ENCODE measurements at regions not wholly inside any gene's neighbourhood (a gene's known extent, or its start where the extent isn't known, plus 50 kb on each side); places are given as distances from the start of the nearest gene placed in this dataset.

- H2AFZ ChIP-seq (ENCODE audit: low read depth, low read length, poor library complexity, severe bottlenecking): no peak overlapping the region
- no peaks in the 10 kb centered on the region for H3K79me2 ChIP-seq (ENCODE audit: insufficient read depth, low read length)
- no peaks in the 10 kb centered on the region for H3K36me3 ChIP-seq (ENCODE audit: control insufficient read depth in 1 of 2, insufficient read depth in 2 of 2, low read length in 2 of 2)
- no TSS peak for BruUV-seq (replicated peaks)
- ChIA-PET CTCF (no interaction called here), POLR2A (no interaction called here), RAD21 (ENCODE audit: low non-redundant PET in 1 of 2, low total read pairs in 2 of 2, uncharacterized antibody in 2 of 2, unreplicated experiment in 2 of 2) (no interaction called here)
- H4K20me1 ChIP-seq (ENCODE audit: insufficient read depth): no peaks in the 10 kb centered on the region
- H3K4me3 ChIP-seq (replicated peaks in 1 of 2; ENCODE audit: low read depth in 1 of 2, low read length in 2 of 2): no peak overlapping the region
- ATAC-seq (peak; percentile 74), DNase-seq (ENCODE audit: low read depth, low spot score) (no peak)
- TF ChIP-seq EGR1 (IDR thresholded peaks at IDR 0.05; ENCODE audit: low read depth) (no peak), CTCF (IDR thresholded peaks at IDR 0.05 in 2 of 3, conservative IDR thresholded peaks at IDR 0.05 in 1 of 3; ENCODE audit: borderline replicate concordance in 1 of 3, insufficient read depth in 1 of 3, low read depth in 2 of 3, low read length in 2 of 3) (peak; percentile 6 to 64 (median 57); a peak in 4 of 6 replicates)
- H3K9me2 ChIP-seq (ENCODE audit: insufficient read depth): no peaks in the 10 kb centered on the region
- H3K4me1 ChIP-seq (ENCODE audit: control insufficient read depth in 1 of 2, insufficient read depth in 2 of 2, low read length in 2 of 2): no peaks in the 10 kb centered on the region
- H3K9me3 ChIP-seq (ENCODE audit: control insufficient read depth in 1 of 2, insufficient read depth in 1 of 2, low read depth in 1 of 2, low read length in 2 of 2): no peaks in the 10 kb centered on the region; a peak in 1 of 4 replicates
- intact Hi-C loops (cut with micrococcal nuclease): no loop called here
- 0 out of 2 replicates have a peak, but pooled peaks cover 6% of the 10 kb centered on the region for H3K27me3 ChIP-seq (ENCODE audit: insufficient read depth, low read length)
- no peak overlapping the region for H3K27ac ChIP-seq (ENCODE audit: low read depth, low read length)
- H3K9ac ChIP-seq (ENCODE audit: low read length): no peak overlapping the region
- H3K4me2 ChIP-seq (ENCODE audit: low read length): no peak overlapping the region
Observed at GRCh38 chr16:86093801-86094750, 195.1 kb downstream of the IRF8 start.

GRCh38 chr16:86095131-86095752 is 196.3 kb downstream of the IRF8 start:
- Histone ChIP-seq H4K20me1 (ENCODE audit: insufficient read depth) (no peaks in the 10 kb centered on the region), H3K4me2 (ENCODE audit: low read length) (no peak overlapping the region), H3K4me3 (replicated peaks in 1 of 2; ENCODE audit: low read depth in 1 of 2, low read length in 2 of 2) (no peak overlapping the region), H2AFZ (ENCODE audit: low read depth, low read length, poor library complexity, severe bottlenecking) (no peak overlapping the region), H3K9ac (ENCODE audit: low read length) (no peak overlapping the region), H3K79me2 (ENCODE audit: insufficient read depth, low read length) (no peaks in the 10 kb centered on the region), H3K36me3 (ENCODE audit: control insufficient read depth in 1 of 2, insufficient read depth in 2 of 2, low read length in 2 of 2) (no peaks in the 10 kb centered on the region), H3K9me2 (ENCODE audit: insufficient read depth) (no peaks in the 10 kb centered on the region), H3K9me3 (ENCODE audit: control insufficient read depth in 1 of 2, insufficient read depth in 1 of 2, low read depth in 1 of 2, low read length in 2 of 2) (no peaks in the 10 kb centered on the region; a peak in 1 of 4 replicates), H3K27ac (ENCODE audit: low read depth, low read length) (no peak overlapping the region), H3K27me3 (ENCODE audit: insufficient read depth, low read length) (0 out of 2 replicates have a peak, but pooled peaks cover 6% of the 10 kb centered on the region), H3K4me1 (ENCODE audit: control insufficient read depth in 1 of 2, insufficient read depth in 2 of 2, low read length in 2 of 2) (no peaks in the 10 kb centered on the region)
- ChIA-PET RAD21 (ENCODE audit: low non-redundant PET in 1 of 2, low total read pairs in 2 of 2, uncharacterized antibody in 2 of 2, unreplicated experiment in 2 of 2) (no interaction called here), CTCF (no interaction called here), POLR2A (no interaction called here)
- ATAC-seq (no peak), DNase-seq (ENCODE audit: low read depth, low spot score) (no peak)
- BruUV-seq (replicated peaks): no TSS peak
- intact Hi-C loops (cut with micrococcal nuclease): no loop called here
- TF ChIP-seq EZH2 (IDR thresholded peaks at IDR 0.05) (no peak), ZNF274 (IDR thresholded peaks at IDR 0.05; ENCODE audit: low read depth, low read length) (no peak), CBX3 (IDR thresholded peaks at IDR 0.05; ENCODE audit: low read depth) (no peak), TCF7L2 (IDR thresholded peaks at IDR 0.05; ENCODE audit: borderline replicate concordance, extremely low read depth, insufficient read depth, insufficient read length) (no peak), CEBPB (IDR thresholded peaks at IDR 0.05; ENCODE audit: low read depth) (no peak), EGR1 (IDR thresholded peaks at IDR 0.05; ENCODE audit: low read depth) (no peak), RAD21 (IDR thresholded peaks at IDR 0.05; ENCODE audit: low read depth) (no peak), POLR2A (IDR thresholded peaks at IDR 0.05; ENCODE audit: borderline replicate concordance, extremely low read depth, insufficient read depth, insufficient read length) (no peak), ATF3 (IDR thresholded peaks at IDR 0.05) (no peak), ELF1 (IDR thresholded peaks at IDR 0.05; ENCODE audit: borderline replicate concordance, low read depth) (no peak), POLR2AphosphoS5 (IDR thresholded peaks at IDR 0.05; ENCODE audit: low read depth, low read length) (no peak), SP1 (IDR thresholded peaks at IDR 0.05; ENCODE audit: low read depth) (no peak), SRF (IDR thresholded peaks at IDR 0.05; ENCODE audit: low read depth) (no peak), MAX (IDR thresholded peaks at IDR 0.05) (no peak), SIN3A (IDR thresholded peaks at IDR 0.05; ENCODE audit: low read depth) (no peak), JUND (IDR thresholded peaks at IDR 0.05) (no peak)
